Mucosa of descending colon (tissue), 3 donors: ENCODE measurements at regions not wholly inside any gene's neighbourhood (a gene's known extent, or its start where the extent isn't known, plus 50 kb on each side); places are given as distances from the start of the nearest gene placed in this dataset.

Experiments
- ATAC-seq: fragments of 200-7000 bp; cut with Tn5 transposase; one replicate; pipeline ENCODE4 v1.9.1; 2020; ENCODE audit warnings: mild to moderate bottlenecking, moderate library complexity
- DNase-seq, 3 donors: peaks; one replicate each; pipeline ENCODE4 v3.0.0-alpha.2; 2020
- H3K36me3 ChIP-seq: fragments of 200-600 bp; one replicate; pipeline ENCODE4 v1.8.0; 2021; ENCODE audit warnings: low read depth, mild to moderate bottlenecking
- H3K4me1 ChIP-seq: fragments of 200-600 bp; one replicate; pipeline ENCODE4 v1.8.0; 2021; ENCODE audit warnings: low read depth, mild to moderate bottlenecking
- H3K4me3 ChIP-seq: fragments of 200-600 bp; one replicate; pipeline ENCODE4 v1.8.0; 2021; ENCODE audit warnings: mild to moderate bottlenecking
- H3K9me3 ChIP-seq: fragments of 200-600 bp; one replicate; pipeline ENCODE4 v1.8.0; 2021; ENCODE audit warnings: mild to moderate bottlenecking
- intact Hi-C, 2 donors: fragments of 100-400 bp; cut with DNase I in 1 of 2; cut with micrococcal nuclease in 1 of 2; formaldehyde crosslinking; loops; one replicate each; pipeline versions ENCODE4 v1.11.0 to v1.11.1; 2022; cut with DNase I, micrococcal nuclease
- TF ChIP-seq, protein P1 (sequence below): fragments of 200-600 bp; IDR thresholded peaks from one replicate; pipeline ENCODE4 v1.8.0; 2022; ENCODE audit warnings: antibody characterized with exemption, mild to moderate bottlenecking
- donor health status: DM: no; HTN: no; CAD: no; lungs with moderate emphysema.
- donor health status: DM: no; HTN: no; CAD: no.
- donor health status: DM: no; HTN: yes; CAD: no.

DNA sequence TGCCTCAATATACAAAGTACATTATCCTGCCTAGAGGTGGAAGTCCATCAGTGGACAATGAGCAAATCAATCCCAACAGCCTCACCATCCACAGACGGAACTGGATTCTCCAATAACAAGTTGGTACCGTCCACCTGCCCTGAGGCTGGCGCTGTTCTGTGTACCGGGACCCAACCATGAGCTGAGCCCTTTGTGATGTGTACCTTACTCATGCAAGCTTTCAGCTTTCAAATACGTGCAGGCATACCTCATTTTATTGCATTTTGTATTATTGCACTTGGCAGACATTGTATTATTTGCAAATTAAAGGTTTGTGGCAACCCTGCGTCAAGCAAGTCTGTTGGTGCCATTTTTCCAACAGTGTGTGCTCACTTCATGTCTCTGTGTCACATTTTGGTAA, 476.0 kb upstream of the MKI67 start:
- ATAC-seq: peak; percentile 77

DNA sequence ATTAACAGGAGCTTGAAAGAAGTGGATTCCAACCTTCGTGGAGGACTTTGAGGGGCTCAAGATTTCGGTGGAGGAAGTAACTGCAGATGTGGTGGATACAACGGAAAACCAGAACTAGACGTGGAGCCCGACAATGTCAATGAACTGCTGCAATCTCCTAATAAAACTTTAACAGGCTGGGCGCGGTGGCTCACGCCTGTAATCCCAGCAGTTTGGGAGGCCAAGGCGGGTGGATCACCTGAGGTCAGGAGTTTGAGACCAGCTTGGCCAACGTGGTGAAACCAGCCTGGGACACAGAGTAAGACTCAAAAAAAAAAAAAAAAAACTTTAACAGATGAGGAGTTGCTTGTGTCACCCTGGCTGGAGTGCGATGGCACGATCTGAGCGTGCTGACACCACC, 477.8 kb upstream of the MKI67 start:
- Histone ChIP-seq H3K4me1 (peaks cover 6% of the 10 kb centered on the region), H3K9me3 (no peaks in the 10 kb centered on the region), H3K36me3 (no peaks in the 10 kb centered on the region), H3K4me3 (no peak overlapping the region)
- intact Hi-C loops: no loop called here
- ATAC-seq (peak; percentile 69), DNase-seq (peak; percentile 65 to 66 (median 65))
- TF ChIP-seq, protein P1, sequence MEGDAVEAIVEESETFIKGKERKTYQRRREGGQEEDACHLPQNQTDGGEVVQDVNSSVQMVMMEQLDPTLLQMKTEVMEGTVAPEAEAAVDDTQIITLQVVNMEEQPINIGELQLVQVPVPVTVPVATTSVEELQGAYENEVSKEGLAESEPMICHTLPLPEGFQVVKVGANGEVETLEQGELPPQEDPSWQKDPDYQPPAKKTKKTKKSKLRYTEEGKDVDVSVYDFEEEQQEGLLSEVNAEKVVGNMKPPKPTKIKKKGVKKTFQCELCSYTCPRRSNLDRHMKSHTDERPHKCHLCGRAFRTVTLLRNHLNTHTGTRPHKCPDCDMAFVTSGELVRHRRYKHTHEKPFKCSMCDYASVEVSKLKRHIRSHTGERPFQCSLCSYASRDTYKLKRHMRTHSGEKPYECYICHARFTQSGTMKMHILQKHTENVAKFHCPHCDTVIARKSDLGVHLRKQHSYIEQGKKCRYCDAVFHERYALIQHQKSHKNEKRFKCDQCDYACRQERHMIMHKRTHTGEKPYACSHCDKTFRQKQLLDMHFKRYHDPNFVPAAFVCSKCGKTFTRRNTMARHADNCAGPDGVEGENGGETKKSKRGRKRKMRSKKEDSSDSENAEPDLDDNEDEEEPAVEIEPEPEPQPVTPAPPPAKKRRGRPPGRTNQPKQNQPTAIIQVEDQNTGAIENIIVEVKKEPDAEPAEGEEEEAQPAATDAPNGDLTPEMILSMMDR: no peak

More for the DNA sequence above, 476.0 kb upstream of the MKI67 start:
- H3K36me3 ChIP-seq: no peaks in the 10 kb centered on the region
- no peak overlapping the region for H3K4me3 ChIP-seq
- peak in 2 of 3 donors; percentile 33 to 56 for DNase-seq
- H3K9me3 ChIP-seq: no peaks in the 10 kb centered on the region
- TF ChIP-seq, protein P1: no peak
- H3K4me1 ChIP-seq: peaks cover 6% of the 10 kb centered on the region
- intact Hi-C loops: no loop called here

DNA sequence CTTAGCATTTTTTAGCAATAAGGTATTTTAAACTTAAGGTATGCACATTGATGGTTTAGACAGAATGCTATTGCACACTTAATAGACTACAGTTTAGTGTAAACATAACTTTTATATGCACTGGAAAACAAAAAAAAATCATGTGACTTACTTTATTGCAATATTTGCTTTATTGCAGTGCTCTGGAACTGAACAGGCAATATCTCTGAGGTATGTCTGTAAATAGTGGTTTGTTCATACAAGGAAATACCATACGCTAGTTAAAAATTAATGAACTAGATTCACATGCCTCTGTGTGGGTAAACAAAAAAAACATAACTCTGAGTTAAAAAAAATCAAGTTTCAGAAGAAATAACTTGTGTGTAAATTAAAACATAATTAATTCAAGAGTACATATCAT, 479.0 kb upstream of the MKI67 start:
- Histone ChIP-seq H3K9me3 (no peaks in the 10 kb centered on the region), H3K4me1 (peaks cover 6% of the 10 kb centered on the region), H3K36me3 (no peaks in the 10 kb centered on the region), H3K4me3 (no peak overlapping the region)
- DNase-seq (no peak), ATAC-seq (peak; percentile 82)
- intact Hi-C loops: no loop called here
- TF ChIP-seq, protein P1: no peak

DNA sequence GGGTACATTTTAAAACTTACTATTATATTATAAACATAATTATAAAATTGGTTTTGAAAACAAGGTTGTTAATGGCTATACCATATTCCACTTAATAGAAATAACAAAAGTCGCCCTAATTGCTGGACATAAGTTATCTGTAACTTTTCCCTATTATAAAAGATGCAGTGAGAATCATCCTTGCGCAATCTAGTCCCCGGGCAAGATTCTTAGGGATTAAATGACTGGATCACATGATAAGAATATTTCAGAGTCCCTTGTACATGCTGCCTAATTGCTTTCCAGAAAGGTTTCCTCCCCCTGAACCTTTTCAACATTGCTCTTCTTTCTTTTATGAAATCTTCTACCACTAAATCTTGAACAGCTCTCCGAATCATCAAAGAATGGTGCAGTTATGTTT, 479.8 kb upstream of the MKI67 start:
- Histone ChIP-seq H3K9me3 (no peaks in the 10 kb centered on the region), H3K4me1 (peaks cover 6% of the 10 kb centered on the region), H3K36me3 (no peaks in the 10 kb centered on the region), H3K4me3 (no peak overlapping the region)
- intact Hi-C loops: no loop called here
- DNase-seq (no peak), ATAC-seq (no peak)
- TF ChIP-seq, protein P1: no peak

DNA sequence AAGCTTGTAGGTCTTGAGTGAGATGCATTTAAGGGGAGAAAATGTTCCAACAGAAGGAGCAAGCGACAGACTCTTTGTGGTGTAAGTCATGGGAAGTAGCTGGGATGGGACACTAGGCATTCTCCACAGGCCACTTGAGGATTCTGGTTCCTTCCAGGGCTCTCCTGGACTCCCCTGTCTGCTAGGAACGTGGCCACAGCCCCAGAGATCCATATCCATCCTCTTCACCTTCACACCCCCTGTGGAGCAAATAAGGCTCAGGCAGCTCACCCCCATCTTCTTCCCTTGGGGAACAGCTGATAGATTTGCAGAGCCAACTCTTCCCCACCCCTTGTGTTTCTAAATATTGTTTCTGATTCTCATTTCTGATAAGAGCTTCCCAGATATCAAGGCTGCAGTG, 482.6 kb upstream of the MKI67 start:
- H3K4me3 ChIP-seq: no peak overlapping the region
- TF ChIP-seq, protein P1: no peak
- intact Hi-C loops: no loop called here
- no peaks in the 10 kb centered on the region for H3K9me3 ChIP-seq
- DNase-seq: no peak
- H3K36me3 ChIP-seq: no peaks in the 10 kb centered on the region
- H3K4me1 ChIP-seq: peaks cover 3% of the 10 kb centered on the region
- no peak for ATAC-seq

DNA sequence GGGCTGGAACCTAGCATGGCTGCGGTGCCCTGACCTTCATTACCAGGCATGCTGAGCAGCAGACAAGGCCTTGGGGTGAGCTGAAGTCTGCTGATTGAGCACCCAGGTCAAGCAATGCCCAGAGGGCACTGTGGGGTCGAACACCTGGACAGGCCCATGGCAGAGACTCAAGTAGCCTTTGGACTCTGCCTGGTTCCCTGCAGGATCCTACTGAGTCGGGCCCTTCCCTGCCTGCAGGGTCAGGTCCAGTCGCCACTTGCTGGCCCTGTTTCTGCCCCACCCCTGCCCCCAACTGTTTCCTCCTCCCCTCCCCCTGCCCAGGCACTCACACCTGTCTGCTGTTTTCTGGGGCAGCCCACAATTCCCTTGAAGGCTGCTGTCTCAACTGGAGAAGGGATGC, 483.2 kb upstream of the MKI67 start:
- TF ChIP-seq, protein P1: no peak
- intact Hi-C loops: no loop called here
- peak in 1 of 3 donors; percentile 48 for DNase-seq
- peak; percentile 61 for ATAC-seq
- H3K36me3 ChIP-seq: no peaks in the 10 kb centered on the region
- H3K4me3 ChIP-seq: no peak overlapping the region
- H3K9me3 ChIP-seq: no peaks in the 10 kb centered on the region
- peaks cover 3% of the 10 kb centered on the region for H3K4me1 ChIP-seq
